ENCODE measurements at regions not wholly inside any gene's neighbourhood (a gene's known extent, or its start where the extent isn't known, plus 50 kb on each side); places are given as distances from the start of the nearest gene placed in this dataset.

DNA sequence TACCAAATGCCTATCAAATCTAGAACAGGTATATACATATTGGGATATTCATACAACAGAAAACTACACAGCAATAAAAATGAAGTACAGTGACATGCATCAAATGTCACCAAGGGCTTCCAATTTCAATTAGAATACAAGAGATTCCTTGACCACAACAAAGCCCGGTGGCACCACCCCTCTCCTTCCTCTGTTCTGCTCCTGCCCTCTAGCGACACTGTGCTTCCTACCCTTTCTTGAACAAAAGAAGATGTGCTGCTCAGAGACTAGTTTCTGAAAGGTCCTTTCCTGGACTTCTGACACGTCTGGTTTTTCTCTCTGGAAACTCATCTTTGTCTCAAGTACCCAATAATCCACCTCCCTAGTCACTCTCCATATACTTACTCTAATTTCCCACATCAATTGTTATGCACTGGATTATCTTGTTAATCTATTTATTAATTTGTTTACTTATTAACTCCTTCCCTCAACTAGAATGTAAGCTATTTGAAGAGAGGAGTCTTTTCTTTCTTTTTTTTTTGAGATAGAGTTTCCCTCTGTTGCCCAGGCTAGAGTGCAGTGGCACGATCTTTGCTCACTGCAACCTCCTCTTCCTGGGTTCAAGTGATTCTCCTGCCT is 70.4 kb upstream of the CTSV start (continued):
- TF ChIP-seq, protein P1, sequence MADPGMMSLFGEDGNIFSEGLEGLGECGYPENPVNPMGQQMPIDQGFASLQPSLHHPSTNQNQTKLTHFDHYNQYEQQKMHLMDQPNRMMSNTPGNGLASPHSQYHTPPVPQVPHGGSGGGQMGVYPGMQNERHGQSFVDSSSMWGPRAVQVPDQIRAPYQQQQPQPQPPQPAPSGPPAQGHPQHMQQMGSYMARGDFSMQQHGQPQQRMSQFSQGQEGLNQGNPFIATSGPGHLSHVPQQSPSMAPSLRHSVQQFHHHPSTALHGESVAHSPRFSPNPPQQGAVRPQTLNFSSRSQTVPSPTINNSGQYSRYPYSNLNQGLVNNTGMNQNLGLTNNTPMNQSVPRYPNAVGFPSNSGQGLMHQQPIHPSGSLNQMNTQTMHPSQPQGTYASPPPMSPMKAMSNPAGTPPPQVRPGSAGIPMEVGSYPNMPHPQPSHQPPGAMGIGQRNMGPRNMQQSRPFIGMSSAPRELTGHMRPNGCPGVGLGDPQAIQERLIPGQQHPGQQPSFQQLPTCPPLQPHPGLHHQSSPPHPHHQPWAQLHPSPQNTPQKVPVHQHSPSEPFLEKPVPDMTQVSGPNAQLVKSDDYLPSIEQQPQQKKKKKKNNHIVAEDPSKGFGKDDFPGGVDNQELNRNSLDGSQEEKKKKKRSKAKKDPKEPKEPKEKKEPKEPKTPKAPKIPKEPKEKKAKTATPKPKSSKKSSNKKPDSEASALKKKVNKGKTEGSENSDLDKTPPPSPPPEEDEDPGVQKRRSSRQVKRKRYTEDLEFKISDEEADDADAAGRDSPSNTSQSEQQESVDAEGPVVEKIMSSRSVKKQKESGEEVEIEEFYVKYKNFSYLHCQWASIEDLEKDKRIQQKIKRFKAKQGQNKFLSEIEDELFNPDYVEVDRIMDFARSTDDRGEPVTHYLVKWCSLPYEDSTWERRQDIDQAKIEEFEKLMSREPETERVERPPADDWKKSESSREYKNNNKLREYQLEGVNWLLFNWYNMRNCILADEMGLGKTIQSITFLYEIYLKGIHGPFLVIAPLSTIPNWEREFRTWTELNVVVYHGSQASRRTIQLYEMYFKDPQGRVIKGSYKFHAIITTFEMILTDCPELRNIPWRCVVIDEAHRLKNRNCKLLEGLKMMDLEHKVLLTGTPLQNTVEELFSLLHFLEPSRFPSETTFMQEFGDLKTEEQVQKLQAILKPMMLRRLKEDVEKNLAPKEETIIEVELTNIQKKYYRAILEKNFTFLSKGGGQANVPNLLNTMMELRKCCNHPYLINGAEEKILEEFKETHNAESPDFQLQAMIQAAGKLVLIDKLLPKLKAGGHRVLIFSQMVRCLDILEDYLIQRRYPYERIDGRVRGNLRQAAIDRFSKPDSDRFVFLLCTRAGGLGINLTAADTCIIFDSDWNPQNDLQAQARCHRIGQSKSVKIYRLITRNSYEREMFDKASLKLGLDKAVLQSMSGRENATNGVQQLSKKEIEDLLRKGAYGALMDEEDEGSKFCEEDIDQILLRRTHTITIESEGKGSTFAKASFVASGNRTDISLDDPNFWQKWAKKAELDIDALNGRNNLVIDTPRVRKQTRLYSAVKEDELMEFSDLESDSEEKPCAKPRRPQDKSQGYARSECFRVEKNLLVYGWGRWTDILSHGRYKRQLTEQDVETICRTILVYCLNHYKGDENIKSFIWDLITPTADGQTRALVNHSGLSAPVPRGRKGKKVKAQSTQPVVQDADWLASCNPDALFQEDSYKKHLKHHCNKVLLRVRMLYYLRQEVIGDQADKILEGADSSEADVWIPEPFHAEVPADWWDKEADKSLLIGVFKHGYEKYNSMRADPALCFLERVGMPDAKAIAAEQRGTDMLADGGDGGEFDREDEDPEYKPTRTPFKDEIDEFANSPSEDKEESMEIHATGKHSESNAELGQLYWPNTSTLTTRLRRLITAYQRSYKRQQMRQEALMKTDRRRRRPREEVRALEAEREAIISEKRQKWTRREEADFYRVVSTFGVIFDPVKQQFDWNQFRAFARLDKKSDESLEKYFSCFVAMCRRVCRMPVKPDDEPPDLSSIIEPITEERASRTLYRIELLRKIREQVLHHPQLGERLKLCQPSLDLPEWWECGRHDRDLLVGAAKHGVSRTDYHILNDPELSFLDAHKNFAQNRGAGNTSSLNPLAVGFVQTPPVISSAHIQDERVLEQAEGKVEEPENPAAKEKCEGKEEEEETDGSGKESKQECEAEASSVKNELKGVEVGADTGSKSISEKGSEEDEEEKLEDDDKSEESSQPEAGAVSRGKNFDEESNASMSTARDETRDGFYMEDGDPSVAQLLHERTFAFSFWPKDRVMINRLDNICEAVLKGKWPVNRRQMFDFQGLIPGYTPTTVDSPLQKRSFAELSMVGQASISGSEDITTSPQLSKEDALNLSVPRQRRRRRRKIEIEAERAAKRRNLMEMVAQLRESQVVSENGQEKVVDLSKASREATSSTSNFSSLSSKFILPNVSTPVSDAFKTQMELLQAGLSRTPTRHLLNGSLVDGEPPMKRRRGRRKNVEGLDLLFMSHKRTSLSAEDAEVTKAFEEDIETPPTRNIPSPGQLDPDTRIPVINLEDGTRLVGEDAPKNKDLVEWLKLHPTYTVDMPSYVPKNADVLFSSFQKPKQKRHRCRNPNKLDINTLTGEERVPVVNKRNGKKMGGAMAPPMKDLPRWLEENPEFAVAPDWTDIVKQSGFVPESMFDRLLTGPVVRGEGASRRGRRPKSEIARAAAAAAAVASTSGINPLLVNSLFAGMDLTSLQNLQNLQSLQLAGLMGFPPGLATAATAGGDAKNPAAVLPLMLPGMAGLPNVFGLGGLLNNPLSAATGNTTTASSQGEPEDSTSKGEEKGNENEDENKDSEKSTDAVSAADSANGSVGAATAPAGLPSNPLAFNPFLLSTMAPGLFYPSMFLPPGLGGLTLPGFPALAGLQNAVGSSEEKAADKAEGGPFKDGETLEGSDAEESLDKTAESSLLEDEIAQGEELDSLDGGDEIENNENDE (IDR thresholded peaks at IDR 0.05; ENCODE audit: insufficient replicate concordance, low read length): no peak

Measured in H1 (cell line).